ENCODE measurements at regions not wholly inside any gene's neighbourhood (a gene's known extent, or its start where the extent isn't known, plus 50 kb on each side); places are given as distances from the start of the nearest gene placed in this dataset.

DNA sequence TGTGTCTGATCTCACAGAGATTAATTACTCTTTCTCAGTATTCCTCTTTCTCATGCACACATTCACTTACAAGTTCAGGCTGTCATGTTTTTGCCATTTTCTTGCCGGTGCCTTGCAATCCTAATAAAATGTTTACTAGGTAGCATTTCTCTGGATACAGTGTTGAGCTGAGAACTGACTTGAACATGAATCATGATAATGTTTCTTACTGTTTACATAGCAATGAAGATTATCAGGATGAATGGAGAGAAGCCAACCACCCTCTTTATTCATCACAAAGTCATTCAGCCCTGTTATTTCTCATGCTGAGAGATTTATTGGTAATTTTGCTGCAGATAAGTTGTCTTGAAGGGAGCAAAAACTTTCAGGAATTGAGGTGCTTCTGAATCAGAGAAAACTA, 185.5 kb upstream of the ECI2 start (continued):
- no peak for TF ChIP-seq ZNF133 (CRISPR knock-in tag; IDR thresholded peaks at IDR 0.05)
- peak; percentile 74 for TF ChIP-seq FOSL1 (tag; conservative IDR thresholded peaks at IDR 0.05)
- no peak for TF ChIP-seq NFXL1 (CRISPR knock-in tag; IDR thresholded peaks at IDR 0.05)
- no peak for TF ChIP-seq TOE1 (IDR thresholded peaks at IDR 0.05; ENCODE audit: borderline replicate concordance)
- TF ChIP-seq TOE1 (CRISPR knock-in tag; IDR thresholded peaks at IDR 0.05; ENCODE audit: borderline replicate concordance, low read depth) = no peak
- TF ChIP-seq GATAD2A (IDR thresholded peaks at IDR 0.05) = no peak
- no peak for TF ChIP-seq PHB (CRISPR knock-in tag; IDR thresholded peaks at IDR 0.05)
- no peak for TF ChIP-seq MYNN (IDR thresholded peaks at IDR 0.05)
- no peak for TF ChIP-seq MYNN (CRISPR knock-in tag; IDR thresholded peaks at IDR 0.05)
- 0 out of 2 replicates have a peak, but pooled peaks have one; percentile 0 for TF ChIP-seq PYGO2 (tag; IDR thresholded peaks at IDR 0.05)
- TF ChIP-seq, protein P1, sequence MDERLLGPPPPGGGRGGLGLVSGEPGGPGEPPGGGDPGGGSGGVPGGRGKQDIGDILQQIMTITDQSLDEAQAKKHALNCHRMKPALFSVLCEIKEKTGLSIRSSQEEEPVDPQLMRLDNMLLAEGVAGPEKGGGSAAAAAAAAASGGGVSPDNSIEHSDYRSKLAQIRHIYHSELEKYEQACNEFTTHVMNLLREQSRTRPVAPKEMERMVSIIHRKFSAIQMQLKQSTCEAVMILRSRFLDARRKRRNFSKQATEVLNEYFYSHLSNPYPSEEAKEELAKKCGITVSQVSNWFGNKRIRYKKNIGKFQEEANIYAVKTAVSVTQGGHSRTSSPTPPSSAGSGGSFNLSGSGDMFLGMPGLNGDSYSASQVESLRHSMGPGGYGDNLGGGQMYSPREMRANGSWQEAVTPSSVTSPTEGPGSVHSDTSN (CRISPR knock-in tag; IDR thresholded peaks at IDR 0.05; ENCODE audit: low read depth) = no peak
- TF ChIP-seq, protein P1 (tag; conservative IDR thresholded peaks at IDR 0.05; ENCODE audit: low read depth) = peak; percentile 82

Data from K562 (cell line).